COLO668 (cell line): ENCODE measurements at regions not wholly inside any gene's neighbourhood (a gene's known extent, or its start where the extent isn't known, plus 50 kb on each side); places are given as distances from the start of the nearest gene placed in this dataset.
"Not testable (repeated sequence)": the region's sequence is repeated elsewhere in the genome, so short reads cannot be mapped to it uniquely, and the experiment has no call there.

ENCODE experiments used
- DNase-seq: peaks from one replicate; lab custom pipeline; 2025; ENCODE audit not compliant: unreplicated experiment; lab: John Stamatoyannopoulos, UW

GRCh38 chr4:52371841-52372240 is 287.3 kb downstream of the USP46 start:
- no peak for DNase-seq

- DNase-seq: no peak
Observed at GRCh38 chr4:52372269-52372668, 286.8 kb downstream of the USP46 start.

GRCh38 chr4:52372747-52373146 is 286.4 kb downstream of the USP46 start:
- no peak for DNase-seq

GRCh38 chr4:52373650-52374049 is 285.5 kb downstream of the USP46 start:
- no peak for DNase-seq

- DNase-seq: no peak
Observed at GRCh38 chr4:52374877-52375276, 284.2 kb downstream of the USP46 start.

- peak; percentile 3 for DNase-seq
Observed at GRCh38 chr4:52376132-52376704, 282.9 kb downstream of the USP46 start.

- no peak for DNase-seq
Observed at GRCh38 chr4:52377563-52377962, 281.5 kb downstream of the USP46 start.

GRCh38 chr4:52407545-52407944 is 251.6 kb downstream of the USP46 start:
- no peak for DNase-seq

- no peak for DNase-seq
Observed at GRCh38 chr4:52408032-52408431, 251.1 kb downstream of the USP46 start.

- no peak for DNase-seq
Observed at GRCh38 chr4:52408471-52408870, 250.6 kb downstream of the USP46 start.

GRCh38 chr4:52409766-52410165 is 249.3 kb downstream of the USP46 start:
- not testable (repeated sequence) for DNase-seq

- DNase-seq: no peak
Observed at GRCh38 chr4:52410971-52411370, 248.1 kb downstream of the USP46 start.

- no peak for DNase-seq
Observed at GRCh38 chr4:52420330-52420729, 238.8 kb downstream of the USP46 start.

- DNase-seq: no peak
Observed at GRCh38 chr4:52421811-52422213, 237.3 kb downstream of the USP46 start.

GRCh38 chr4:52423967-52424366 is 235.1 kb downstream of the USP46 start:
- no peak for DNase-seq

- DNase-seq: no peak
Observed at GRCh38 chr4:52425751-52426326, 233.3 kb downstream of the USP46 start.

- no peak for DNase-seq
Observed at GRCh38 chr4:52431410-52431809, 227.7 kb downstream of the USP46 start.

- DNase-seq: no peak
Observed at GRCh38 chr4:52431869-52432268, 227.2 kb downstream of the USP46 start.

- not testable (repeated sequence) for DNase-seq
Observed at GRCh38 chr4:52442524-52442923, 216.6 kb downstream of the USP46 start.

- no peak for DNase-seq
Observed at GRCh38 chr4:52472444-52472843, 186.7 kb downstream of the USP46 start.

GRCh38 chr4:52477191-52477780 is 181.8 kb downstream of the USP46 start:
- DNase-seq: no peak

- no peak for DNase-seq
Observed at GRCh38 chr4:52483186-52483890, 175.8 kb downstream of the USP46 start.
